Activated naive CD4-positive, alpha-beta T cell (primary cell): ENCODE measurements at regions not wholly inside any gene's neighbourhood (a gene's known extent, or its start where the extent isn't known, plus 50 kb on each side); places are given as distances from the start of the nearest gene placed in this dataset.

Source experiments
- DNase-seq, 4 experiments: peaks; one replicate each; lab custom pipeline; 2025; lab: John Stamatoyannopoulos, UW

- DNase-seq: no peak
Observed at GRCh38 chr16:5480431-5481195, 383.0 kb upstream of the EEF2KMT start.

- no peak for DNase-seq
Observed at GRCh38 chr16:5479926-5480325, 382.3 kb upstream of the EEF2KMT start.

GRCh38 chr16:5478036-5478435, 380.4 kb upstream of the EEF2KMT start:
- DNase-seq: no peak

- no peak for DNase-seq
Observed at GRCh38 chr16:5477251-5477650, 379.7 kb upstream of the EEF2KMT start.

- DNase-seq: no peak
Observed at GRCh38 chr16:5472552-5472951, 375.0 kb upstream of the EEF2KMT start.

- no peak for DNase-seq
Observed at GRCh38 chr16:5468488-5468887, 370.9 kb upstream of the EEF2KMT start.

GRCh38 chr16:5467552-5467951, 370.0 kb upstream of the EEF2KMT start:
- DNase-seq: no peak

GRCh38 chr16:5466551-5466950, 369.0 kb upstream of the EEF2KMT start:
- DNase-seq: no peak

- DNase-seq: no peak
Observed at GRCh38 chr16:5465714-5466113, 368.1 kb upstream of the EEF2KMT start.

- no peak for DNase-seq
Observed at GRCh38 chr16:5463820-5464219, 366.2 kb upstream of the EEF2KMT start.

- no peak for DNase-seq
Observed at GRCh38 chr16:5461574-5461973, 364.0 kb upstream of the EEF2KMT start.

- DNase-seq: no peak
Observed at GRCh38 chr16:5461141-5461540, 363.5 kb upstream of the EEF2KMT start.

- no peak for DNase-seq
Observed at GRCh38 chr16:5460701-5461100, 363.1 kb upstream of the EEF2KMT start.

- no peak for DNase-seq
Observed at GRCh38 chr16:5459863-5460262, 362.3 kb upstream of the EEF2KMT start.

GRCh38 chr16:5455110-5455509, 357.5 kb upstream of the EEF2KMT start:
- no peak for DNase-seq

- no peak for DNase-seq
Observed at GRCh38 chr16:5454349-5454748, 356.8 kb upstream of the EEF2KMT start.

GRCh38 chr16:5451641-5452040, 354.0 kb upstream of the EEF2KMT start:
- DNase-seq: no peak

GRCh38 chr16:5450409-5451104, 353.0 kb upstream of the EEF2KMT start:
- no peak for DNase-seq

GRCh38 chr16:5449901-5450300, 352.3 kb upstream of the EEF2KMT start:
- no peak for DNase-seq

GRCh38 chr16:5448798-5449197, 351.2 kb upstream of the EEF2KMT start:
- DNase-seq: no peak

- DNase-seq: no peak
Observed at GRCh38 chr16:5447734-5448133, 350.1 kb upstream of the EEF2KMT start.

- DNase-seq: no peak
Observed at GRCh38 chr16:5446623-5447240, 349.1 kb upstream of the EEF2KMT start.

- DNase-seq: no peak
Observed at GRCh38 chr16:5444189-5444588, 346.6 kb upstream of the EEF2KMT start.
